H1 (cell line): ENCODE measurements at regions not wholly inside any gene's neighbourhood (a gene's known extent, or its start where the extent isn't known, plus 50 kb on each side); places are given as distances from the start of the nearest gene placed in this dataset.

Experiments
- BRCA1 ChIP-seq: IDR thresholded peaks from 2 replicates; pipeline ENCODE4 v1.6.1; 2012; ENCODE audit warnings: low read depth, low read length, improper control_type of control experiment
- CBX5 ChIP-seq: fragments of 300-800, 300-1000 bp; sonication (generic); IDR thresholded peaks from 2 replicates; pipeline ENCODE4 v1.7.1; 2016; ENCODE audit warnings: antibody characterized with exemption, low read length, low read depth
- CEBPB ChIP-seq: IDR thresholded peaks from 2 replicates; pipeline ENCODE4 v1.6.1; 2012; ENCODE audit warnings: low read depth, low read length
- KDM4A ChIP-seq: IDR thresholded peaks from one replicate; pipeline ENCODE4 v1.7.1; 2012; ENCODE audit warnings: low read depth, mild to moderate bottlenecking, moderate library complexity, low read length, inconsistent platforms; ENCODE audit not compliant: severe bottlenecking
- RAD21 ChIP-seq, 2 experiments: IDR thresholded peaks in 1 of 2; conservative IDR thresholded peaks in 1 of 2; 2 replicates each; pipeline ENCODE4 v1.6.1; 2011; ENCODE audit warnings: low read depth in 2 of 2, low read length in 2 of 2, improper control_type of control experiment in 1 of 2, inconsistent platforms in 1 of 2, mild to moderate bottlenecking in 1 of 2, moderate library complexity in 1 of 2
- RNF2 ChIP-seq: fragments of 200-900, 300-1000 bp; sonication (generic); IDR thresholded peaks from 2 replicates; pipeline ENCODE4 v1.7.1; 2016; ENCODE audit warnings: borderline replicate concordance, low read depth, mild to moderate bottlenecking, antibody characterized with exemption, low read length; ENCODE audit not compliant: poor library complexity, severe bottlenecking; ENCODE audit errors: missing control alignments
- SIX5 ChIP-seq: IDR thresholded peaks from 2 replicates; pipeline ENCODE4 v1.6.1; 2011; ENCODE audit warnings: mild to moderate bottlenecking, low read depth, low read length
- TF ChIP-seq, protein P1 (sequence below): fragments of 300-600 bp; sonication (generic); IDR thresholded peaks from 2 replicates; pipeline ENCODE4 v1.7.1; 2012; ENCODE audit warnings: low read length, moderate library complexity, mild to moderate bottlenecking, inconsistent platforms; ENCODE audit not compliant: insufficient replicate concordance
- TF ChIP-seq, protein P2 (sequence below): IDR thresholded peaks from 2 replicates; pipeline ENCODE4 v1.6.1; 2012; ENCODE audit warnings: low read length, inconsistent platforms

DNA sequence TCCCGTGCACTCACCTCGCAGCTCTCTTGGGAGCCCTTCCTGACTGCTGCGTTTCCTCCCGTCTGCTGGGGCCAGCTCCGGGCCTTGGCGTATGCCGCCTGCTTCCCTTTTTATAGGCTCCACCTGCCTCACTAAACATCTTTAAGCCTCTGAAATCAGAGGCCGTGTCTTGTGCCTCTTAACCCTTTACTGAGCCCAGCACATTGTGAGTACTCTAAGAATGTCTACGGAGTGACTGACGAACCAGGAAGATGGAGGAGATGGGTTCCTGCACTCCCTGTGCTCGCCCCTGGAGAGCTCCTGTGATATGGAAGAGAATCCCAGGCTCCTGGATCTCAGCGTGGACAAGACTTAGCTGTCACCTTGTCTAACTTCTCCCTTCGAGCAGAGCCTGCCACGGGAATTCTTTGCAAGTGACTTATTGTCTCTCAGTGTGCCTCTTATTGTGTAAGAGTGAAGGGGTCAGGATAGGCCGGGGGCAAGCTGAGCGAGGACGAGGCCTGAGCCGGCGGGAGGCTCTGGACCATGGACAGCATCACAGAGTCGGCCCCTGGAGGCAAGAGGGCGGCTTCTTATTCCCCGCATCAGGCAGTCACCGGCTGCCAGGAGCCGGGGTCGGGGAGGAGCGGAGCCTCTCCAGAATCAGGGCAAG lies 70.9 kb upstream of the CCDC167 start (continued):
- TF ChIP-seq, protein P1, sequence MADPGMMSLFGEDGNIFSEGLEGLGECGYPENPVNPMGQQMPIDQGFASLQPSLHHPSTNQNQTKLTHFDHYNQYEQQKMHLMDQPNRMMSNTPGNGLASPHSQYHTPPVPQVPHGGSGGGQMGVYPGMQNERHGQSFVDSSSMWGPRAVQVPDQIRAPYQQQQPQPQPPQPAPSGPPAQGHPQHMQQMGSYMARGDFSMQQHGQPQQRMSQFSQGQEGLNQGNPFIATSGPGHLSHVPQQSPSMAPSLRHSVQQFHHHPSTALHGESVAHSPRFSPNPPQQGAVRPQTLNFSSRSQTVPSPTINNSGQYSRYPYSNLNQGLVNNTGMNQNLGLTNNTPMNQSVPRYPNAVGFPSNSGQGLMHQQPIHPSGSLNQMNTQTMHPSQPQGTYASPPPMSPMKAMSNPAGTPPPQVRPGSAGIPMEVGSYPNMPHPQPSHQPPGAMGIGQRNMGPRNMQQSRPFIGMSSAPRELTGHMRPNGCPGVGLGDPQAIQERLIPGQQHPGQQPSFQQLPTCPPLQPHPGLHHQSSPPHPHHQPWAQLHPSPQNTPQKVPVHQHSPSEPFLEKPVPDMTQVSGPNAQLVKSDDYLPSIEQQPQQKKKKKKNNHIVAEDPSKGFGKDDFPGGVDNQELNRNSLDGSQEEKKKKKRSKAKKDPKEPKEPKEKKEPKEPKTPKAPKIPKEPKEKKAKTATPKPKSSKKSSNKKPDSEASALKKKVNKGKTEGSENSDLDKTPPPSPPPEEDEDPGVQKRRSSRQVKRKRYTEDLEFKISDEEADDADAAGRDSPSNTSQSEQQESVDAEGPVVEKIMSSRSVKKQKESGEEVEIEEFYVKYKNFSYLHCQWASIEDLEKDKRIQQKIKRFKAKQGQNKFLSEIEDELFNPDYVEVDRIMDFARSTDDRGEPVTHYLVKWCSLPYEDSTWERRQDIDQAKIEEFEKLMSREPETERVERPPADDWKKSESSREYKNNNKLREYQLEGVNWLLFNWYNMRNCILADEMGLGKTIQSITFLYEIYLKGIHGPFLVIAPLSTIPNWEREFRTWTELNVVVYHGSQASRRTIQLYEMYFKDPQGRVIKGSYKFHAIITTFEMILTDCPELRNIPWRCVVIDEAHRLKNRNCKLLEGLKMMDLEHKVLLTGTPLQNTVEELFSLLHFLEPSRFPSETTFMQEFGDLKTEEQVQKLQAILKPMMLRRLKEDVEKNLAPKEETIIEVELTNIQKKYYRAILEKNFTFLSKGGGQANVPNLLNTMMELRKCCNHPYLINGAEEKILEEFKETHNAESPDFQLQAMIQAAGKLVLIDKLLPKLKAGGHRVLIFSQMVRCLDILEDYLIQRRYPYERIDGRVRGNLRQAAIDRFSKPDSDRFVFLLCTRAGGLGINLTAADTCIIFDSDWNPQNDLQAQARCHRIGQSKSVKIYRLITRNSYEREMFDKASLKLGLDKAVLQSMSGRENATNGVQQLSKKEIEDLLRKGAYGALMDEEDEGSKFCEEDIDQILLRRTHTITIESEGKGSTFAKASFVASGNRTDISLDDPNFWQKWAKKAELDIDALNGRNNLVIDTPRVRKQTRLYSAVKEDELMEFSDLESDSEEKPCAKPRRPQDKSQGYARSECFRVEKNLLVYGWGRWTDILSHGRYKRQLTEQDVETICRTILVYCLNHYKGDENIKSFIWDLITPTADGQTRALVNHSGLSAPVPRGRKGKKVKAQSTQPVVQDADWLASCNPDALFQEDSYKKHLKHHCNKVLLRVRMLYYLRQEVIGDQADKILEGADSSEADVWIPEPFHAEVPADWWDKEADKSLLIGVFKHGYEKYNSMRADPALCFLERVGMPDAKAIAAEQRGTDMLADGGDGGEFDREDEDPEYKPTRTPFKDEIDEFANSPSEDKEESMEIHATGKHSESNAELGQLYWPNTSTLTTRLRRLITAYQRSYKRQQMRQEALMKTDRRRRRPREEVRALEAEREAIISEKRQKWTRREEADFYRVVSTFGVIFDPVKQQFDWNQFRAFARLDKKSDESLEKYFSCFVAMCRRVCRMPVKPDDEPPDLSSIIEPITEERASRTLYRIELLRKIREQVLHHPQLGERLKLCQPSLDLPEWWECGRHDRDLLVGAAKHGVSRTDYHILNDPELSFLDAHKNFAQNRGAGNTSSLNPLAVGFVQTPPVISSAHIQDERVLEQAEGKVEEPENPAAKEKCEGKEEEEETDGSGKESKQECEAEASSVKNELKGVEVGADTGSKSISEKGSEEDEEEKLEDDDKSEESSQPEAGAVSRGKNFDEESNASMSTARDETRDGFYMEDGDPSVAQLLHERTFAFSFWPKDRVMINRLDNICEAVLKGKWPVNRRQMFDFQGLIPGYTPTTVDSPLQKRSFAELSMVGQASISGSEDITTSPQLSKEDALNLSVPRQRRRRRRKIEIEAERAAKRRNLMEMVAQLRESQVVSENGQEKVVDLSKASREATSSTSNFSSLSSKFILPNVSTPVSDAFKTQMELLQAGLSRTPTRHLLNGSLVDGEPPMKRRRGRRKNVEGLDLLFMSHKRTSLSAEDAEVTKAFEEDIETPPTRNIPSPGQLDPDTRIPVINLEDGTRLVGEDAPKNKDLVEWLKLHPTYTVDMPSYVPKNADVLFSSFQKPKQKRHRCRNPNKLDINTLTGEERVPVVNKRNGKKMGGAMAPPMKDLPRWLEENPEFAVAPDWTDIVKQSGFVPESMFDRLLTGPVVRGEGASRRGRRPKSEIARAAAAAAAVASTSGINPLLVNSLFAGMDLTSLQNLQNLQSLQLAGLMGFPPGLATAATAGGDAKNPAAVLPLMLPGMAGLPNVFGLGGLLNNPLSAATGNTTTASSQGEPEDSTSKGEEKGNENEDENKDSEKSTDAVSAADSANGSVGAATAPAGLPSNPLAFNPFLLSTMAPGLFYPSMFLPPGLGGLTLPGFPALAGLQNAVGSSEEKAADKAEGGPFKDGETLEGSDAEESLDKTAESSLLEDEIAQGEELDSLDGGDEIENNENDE, result no peak
- TF ChIP-seq KDM4A (no peak), CBX5 (no peak), BRCA1 (no peak), CEBPB (no peak), RAD21 (IDR thresholded peaks at IDR 0.05 in 1 of 2, conservative IDR thresholded peaks at IDR 0.05 in 1 of 2; ENCODE audit: low read depth in 2 of 2, low read length in 2 of 2) (no peak), RNF2 (no peak), SIX5 (no peak)
- TF ChIP-seq, protein P2, sequence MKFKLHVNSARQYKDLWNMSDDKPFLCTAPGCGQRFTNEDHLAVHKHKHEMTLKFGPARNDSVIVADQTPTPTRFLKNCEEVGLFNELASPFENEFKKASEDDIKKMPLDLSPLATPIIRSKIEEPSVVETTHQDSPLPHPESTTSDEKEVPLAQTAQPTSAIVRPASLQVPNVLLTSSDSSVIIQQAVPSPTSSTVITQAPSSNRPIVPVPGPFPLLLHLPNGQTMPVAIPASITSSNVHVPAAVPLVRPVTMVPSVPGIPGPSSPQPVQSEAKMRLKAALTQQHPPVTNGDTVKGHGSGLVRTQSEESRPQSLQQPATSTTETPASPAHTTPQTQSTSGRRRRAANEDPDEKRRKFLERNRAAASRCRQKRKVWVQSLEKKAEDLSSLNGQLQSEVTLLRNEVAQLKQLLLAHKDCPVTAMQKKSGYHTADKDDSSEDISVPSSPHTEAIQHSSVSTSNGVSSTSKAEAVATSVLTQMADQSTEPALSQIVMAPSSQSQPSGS, result no peak
